Adipocyte (in vitro differentiated cells): ENCODE measurements at regions not wholly inside any gene's neighbourhood (a gene's known extent, or its start where the extent isn't known, plus 50 kb on each side); places are given as distances from the start of the nearest gene placed in this dataset.

Experiments
- DNase-seq: peaks from one replicate; pipeline ENCODE4 v3.0.0-alpha.2; 2015; ENCODE audit warnings: low read depth
- H3K27me3 ChIP-seq: replicated peaks from 2 replicates; pipeline ENCODE4 v1.7.0; 2013; ENCODE audit warnings: mild to moderate bottlenecking, low read length, moderate library complexity; ENCODE audit not compliant: control insufficient read depth, insufficient read depth
- H3K36me3 ChIP-seq: 2 replicates; pipeline ENCODE4 v1.7.0; 2013; ENCODE audit warnings: low read length, mild to moderate bottlenecking, moderate library complexity; ENCODE audit not compliant: control insufficient read depth, insufficient read depth, severe bottlenecking
- H3K4me1 ChIP-seq: 2 replicates; pipeline ENCODE4 v1.7.0; 2013; ENCODE audit warnings: mild to moderate bottlenecking, low read length, moderate library complexity; ENCODE audit not compliant: control insufficient read depth, insufficient read depth
- H3K4me3 ChIP-seq: 2 replicates; pipeline ENCODE4 v1.7.0; 2013; ENCODE audit warnings: mild to moderate bottlenecking, low read length, moderate library complexity
- H3K9ac ChIP-seq: 2 replicates; pipeline ENCODE4 v1.7.0; 2013; ENCODE audit warnings: mild to moderate bottlenecking, low read length, moderate library complexity
- H3K9me3 ChIP-seq: 2 replicates; pipeline ENCODE4 v1.7.0; 2013; ENCODE audit warnings: mild to moderate bottlenecking, low read length, moderate library complexity; ENCODE audit not compliant: control insufficient read depth

DNA sequence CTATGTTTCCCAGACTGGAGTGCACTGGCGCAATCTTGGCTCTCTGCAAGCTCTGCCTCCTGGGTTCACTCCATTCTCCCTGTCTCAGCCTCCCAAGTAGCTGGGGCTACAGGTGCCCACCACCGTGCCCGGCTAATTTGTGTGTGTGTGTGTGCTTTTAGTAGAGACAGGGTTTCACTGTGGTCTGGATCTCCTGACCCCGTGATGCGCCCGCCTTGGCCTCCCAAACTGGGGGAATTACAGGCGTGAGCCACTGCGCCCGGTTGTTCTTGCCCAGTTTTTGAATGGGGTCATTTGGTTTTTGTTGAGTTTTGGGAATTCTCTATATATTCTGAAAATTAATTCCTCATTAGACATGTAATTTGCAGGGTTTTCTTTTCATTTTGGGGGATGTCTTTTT, 238.4 kb upstream of the PRR20A start:
- no peaks in the 10 kb centered on the region for H3K9me3 ChIP-seq
- H3K36me3 ChIP-seq: no peaks in the 10 kb centered on the region
- no peak overlapping the region for H3K9ac ChIP-seq
- DNase-seq: no peak
- H3K4me1 ChIP-seq: no peaks in the 10 kb centered on the region
- no peaks in the 10 kb centered on the region for H3K27me3 ChIP-seq
- no peak overlapping the region for H3K4me3 ChIP-seq

DNA sequence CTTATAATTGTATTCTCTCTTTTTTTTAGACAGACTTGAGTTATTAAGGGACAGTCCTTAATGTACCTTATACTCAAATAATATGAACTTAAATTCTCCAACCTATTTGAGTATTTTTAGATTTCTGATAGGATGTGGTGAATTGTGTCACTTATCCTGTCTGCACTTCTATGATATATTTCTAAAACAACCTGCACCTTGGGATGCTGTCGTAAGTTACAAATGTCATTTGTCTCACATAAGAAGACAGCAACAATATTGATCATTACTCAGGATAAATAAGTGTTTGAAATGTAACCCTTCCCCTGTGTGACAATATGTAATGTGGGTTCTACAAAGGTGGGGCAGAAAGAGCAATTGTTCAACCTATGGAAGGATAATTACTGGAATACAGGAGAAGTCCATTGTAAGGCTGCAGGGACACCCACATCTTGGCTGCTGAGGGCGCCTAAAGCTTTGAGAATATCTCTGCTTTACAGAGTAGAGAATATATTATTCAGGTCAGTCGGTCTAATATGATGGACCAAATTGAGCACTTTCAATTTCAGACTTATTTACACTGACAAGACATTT, 236.9 kb upstream of the PRR20A start:
- DNase-seq: no peak
- Histone ChIP-seq H3K4me1 (no peaks in the 10 kb centered on the region), H3K27me3 (no peaks in the 10 kb centered on the region), H3K36me3 (no peaks in the 10 kb centered on the region), H3K9ac (no peak overlapping the region), H3K9me3 (no peaks in the 10 kb centered on the region), H3K4me3 (no peak overlapping the region)

GRCh38 chr13:56906909-56907308, 233.8 kb upstream of the PRR20A start:
- H3K9me3 ChIP-seq: no peaks in the 10 kb centered on the region
- H3K27me3 ChIP-seq: no peaks in the 10 kb centered on the region
- no peak overlapping the region for H3K4me3 ChIP-seq
- no peak overlapping the region for H3K9ac ChIP-seq
- DNase-seq: no peak
- H3K4me1 ChIP-seq: no peaks in the 10 kb centered on the region
- no peaks in the 10 kb centered on the region for H3K36me3 ChIP-seq

DNA sequence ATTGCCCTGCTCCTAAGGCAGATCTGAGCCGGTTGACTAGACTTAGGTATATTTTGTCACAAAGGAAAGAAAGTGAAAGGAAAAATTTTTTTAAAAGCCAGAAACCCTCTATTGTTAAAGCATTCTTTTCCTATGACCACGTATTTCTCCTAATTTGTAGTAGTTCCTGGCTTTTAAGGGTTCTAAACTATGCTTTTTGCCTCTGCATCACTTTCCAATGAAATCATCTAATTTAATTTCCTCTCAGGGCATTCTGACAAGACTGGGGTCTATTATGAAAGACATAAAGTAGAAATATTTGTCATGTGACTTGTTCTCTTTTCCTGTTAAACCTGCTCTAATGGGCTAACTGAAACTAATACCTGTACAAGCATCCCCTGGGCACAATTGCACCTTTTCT, 233.0 kb upstream of the PRR20A start:
- no peaks in the 10 kb centered on the region for H3K9me3 ChIP-seq
- H3K4me1 ChIP-seq: no peaks in the 10 kb centered on the region
- H3K4me3 ChIP-seq: no peak overlapping the region
- H3K27me3 ChIP-seq: no peaks in the 10 kb centered on the region
- DNase-seq: no peak
- H3K9ac ChIP-seq: no peak overlapping the region
- no peaks in the 10 kb centered on the region for H3K36me3 ChIP-seq

DNA sequence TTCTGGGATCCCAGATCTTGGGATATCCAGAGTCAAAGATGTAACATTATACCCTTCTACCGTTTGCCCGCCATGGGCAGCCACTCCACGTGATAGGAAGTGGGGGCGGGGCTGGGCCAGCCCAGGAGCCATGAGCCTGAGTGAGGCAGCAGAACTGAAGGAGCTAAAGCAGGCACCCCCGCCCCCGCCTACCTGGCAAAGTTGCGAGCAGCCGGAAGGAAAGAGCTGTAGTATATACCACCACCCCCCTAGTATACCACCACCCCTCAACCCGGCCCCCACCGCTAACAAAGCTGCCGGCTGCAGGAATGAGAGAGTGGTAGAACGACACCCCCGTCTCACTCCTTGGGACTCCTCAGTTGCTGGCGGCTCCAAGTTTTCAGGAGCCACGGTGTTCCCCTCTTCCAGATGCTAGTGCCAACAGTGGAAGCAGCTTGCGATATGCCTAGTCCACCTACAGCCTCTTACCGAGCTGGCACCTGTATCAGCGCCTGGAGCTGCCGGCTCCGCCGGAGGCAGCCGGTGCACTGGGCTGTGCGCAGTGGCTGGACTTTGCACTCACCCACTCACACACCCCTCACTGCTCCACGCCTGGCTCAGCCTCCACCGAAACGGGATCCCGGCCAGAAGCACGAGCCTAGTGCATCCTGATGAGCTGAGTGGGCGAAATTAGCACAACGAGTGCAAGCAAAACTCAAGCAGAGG, 230.7 kb upstream of the PRR20A start:
- Histone ChIP-seq H3K36me3 (no peaks in the 10 kb centered on the region), H3K27me3 (no peaks in the 10 kb centered on the region), H3K9me3 (no peaks in the 10 kb centered on the region), H3K4me1 (no peaks in the 10 kb centered on the region), H3K9ac (no peak overlapping the region), H3K4me3 (no peak overlapping the region)
- DNase-seq: no peak

DNA sequence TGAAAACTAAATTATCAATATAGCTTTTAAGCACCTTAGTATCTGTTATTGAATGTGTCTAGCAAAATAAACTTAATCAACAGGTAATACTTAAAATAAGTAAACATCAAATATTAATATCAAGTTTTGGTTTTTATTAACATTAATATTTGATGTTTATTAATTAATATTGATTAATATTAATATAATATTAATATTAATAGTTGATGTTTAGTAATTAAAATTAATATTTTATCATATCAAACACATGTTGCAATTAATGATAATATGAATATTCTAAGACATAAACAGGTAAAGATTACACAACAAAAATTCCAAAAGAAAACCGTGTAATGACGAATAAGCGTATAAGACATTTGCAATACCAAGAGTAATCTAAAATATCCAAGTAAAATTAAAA, 222.8 kb upstream of the PRR20A start:
- Histone ChIP-seq H3K27me3 (no peaks in the 10 kb centered on the region), H3K9ac (no peak overlapping the region), H3K36me3 (no peaks in the 10 kb centered on the region), H3K9me3 (no peaks in the 10 kb centered on the region), H3K4me3 (no peak overlapping the region), H3K4me1 (no peaks in the 10 kb centered on the region)
- DNase-seq: no peak

- peaks cover under 1% of the 10 kb centered on the region for H3K9me3 ChIP-seq
- no peaks in the 10 kb centered on the region for H3K4me1 ChIP-seq
- no peak for DNase-seq
- no peak overlapping the region for H3K4me3 ChIP-seq
- H3K9ac ChIP-seq: no peak overlapping the region
- no peaks in the 10 kb centered on the region for H3K27me3 ChIP-seq
- no peaks in the 10 kb centered on the region for H3K36me3 ChIP-seq
Measured at GRCh38 chr13:56923626-56924140, 217.0 kb upstream of the PRR20A start.

GRCh38 chr13:56924401-56924800, 216.3 kb upstream of the PRR20A start:
- DNase-seq: no peak

DNA sequence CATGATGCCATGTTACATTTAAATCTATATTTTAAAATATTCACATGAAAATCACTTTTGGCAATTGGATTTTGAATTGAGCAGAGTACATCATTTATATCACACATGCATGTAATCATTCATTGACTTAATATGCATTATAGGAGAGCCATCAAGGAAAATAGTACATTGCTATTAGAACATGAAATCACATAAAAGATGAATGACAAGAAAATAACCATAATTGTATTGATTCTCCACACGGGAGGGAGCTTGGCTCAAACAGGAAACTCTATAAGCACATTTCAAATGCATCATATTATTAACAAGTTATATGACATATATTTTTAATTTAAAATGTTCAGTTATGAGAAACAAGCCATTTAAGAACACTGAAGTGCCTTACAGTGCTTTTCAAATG, 208.6 kb upstream of the PRR20A start:
- no peak for DNase-seq
- Histone ChIP-seq H3K36me3 (no peaks in the 10 kb centered on the region), H3K9ac (no peak overlapping the region), H3K4me3 (no peak overlapping the region), H3K4me1 (no peaks in the 10 kb centered on the region), H3K27me3 (no peaks in the 10 kb centered on the region), H3K9me3 (peaks cover 3% of the 10 kb centered on the region)

More at GRCh38 chr13:56924401-56924800, 216.3 kb upstream of the PRR20A start:
- no peak overlapping the region for H3K9ac ChIP-seq
- H3K4me1 ChIP-seq: no peaks in the 10 kb centered on the region
- H3K9me3 ChIP-seq: peaks cover 3% of the 10 kb centered on the region
- no peaks in the 10 kb centered on the region for H3K27me3 ChIP-seq
- no peaks in the 10 kb centered on the region for H3K36me3 ChIP-seq
- H3K4me3 ChIP-seq: no peak overlapping the region

DNA sequence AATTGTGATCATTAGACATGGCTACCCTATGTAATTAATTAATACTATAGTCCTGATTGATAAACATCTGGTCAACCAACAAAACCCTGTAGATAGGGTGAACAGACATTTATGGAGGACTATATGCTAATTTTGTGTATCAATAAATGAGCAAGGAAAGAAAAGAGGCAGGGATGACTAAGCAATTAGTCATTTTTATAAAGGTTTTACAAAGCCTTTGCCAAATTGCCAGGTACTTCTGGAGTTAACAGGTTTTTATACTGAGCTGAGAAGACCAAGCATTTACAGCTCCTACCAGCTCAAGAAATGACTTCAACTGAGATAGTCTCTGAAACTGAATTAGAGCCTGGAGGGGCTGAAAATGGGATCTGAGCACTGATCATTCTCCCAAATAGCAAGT, 186.8 kb upstream of the PRR20A start:
- H3K4me3 ChIP-seq: no peak overlapping the region
- DNase-seq: no peak

GRCh38 chr13:56975647-56976046, 165.1 kb upstream of the PRR20A start:
- no peak for DNase-seq
- no peaks in the 10 kb centered on the region for H3K36me3 ChIP-seq
- H3K4me1 ChIP-seq: no peaks in the 10 kb centered on the region
- no peak overlapping the region for H3K9ac ChIP-seq
- H3K27me3 ChIP-seq: no peaks in the 10 kb centered on the region
- H3K4me3 ChIP-seq: no peak overlapping the region
- H3K9me3 ChIP-seq: no peaks in the 10 kb centered on the region

More for the DNA sequence above, 186.8 kb upstream of the PRR20A start:
- no peaks in the 10 kb centered on the region for H3K27me3 ChIP-seq
- H3K9me3 ChIP-seq: no peaks in the 10 kb centered on the region
- H3K4me1 ChIP-seq: no peaks in the 10 kb centered on the region
- no peak overlapping the region for H3K9ac ChIP-seq
- H3K36me3 ChIP-seq: no peaks in the 10 kb centered on the region
